GM04504 (cell line): ENCODE measurements at regions not wholly inside any gene's neighbourhood (a gene's known extent, or its start where the extent isn't known, plus 50 kb on each side); places are given as distances from the start of the nearest gene placed in this dataset.
A peak's percentile ranks its signal among the peaks of the same experiment; 100 is the strongest.

Experiments used
- DNase-seq: peaks from one replicate; pipeline ENCODE4 v3.0.0-alpha.2; 2012; ENCODE audit warnings: low read depth

GRCh38 chr15:25504307-25504706 lies 65.5 kb upstream of the UBE3A start:
- DNase-seq, result peak; percentile 21

- DNase-seq, result peak; percentile 5
Observed at GRCh38 chr15:25501828-25502446, 63.1 kb upstream of the UBE3A start.

- no peak for DNase-seq
Observed at GRCh38 chr15:25498835-25499234, 60.0 kb upstream of the UBE3A start.

- no peak for DNase-seq
Observed at GRCh38 chr15:25497934-25498333, 59.1 kb upstream of the UBE3A start.

GRCh38 chr15:25493823-25494526 lies 55.2 kb upstream of the UBE3A start:
- DNase-seq, result no peak

- DNase-seq, result no peak
Observed at GRCh38 chr15:25492315-25492714, 53.5 kb upstream of the UBE3A start.
